Endodermal cell (in vitro differentiated cells): ENCODE measurements at regions not wholly inside any gene's neighbourhood (a gene's known extent, or its start where the extent isn't known, plus 50 kb on each side); places are given as distances from the start of the nearest gene placed in this dataset.
A peak's percentile ranks its signal among the peaks of the same experiment; 100 is the strongest.

Experiments used
- DNase-seq: peaks from one replicate; pipeline ENCODE4 v3.0.0-alpha.2; 2017
- H3K27ac ChIP-seq: 2 replicates; pipeline ENCODE4 v1.5.1; 2013; ENCODE audit warnings: mild to moderate bottlenecking, low read depth, low read length, moderate library complexity
- H3K27me3 ChIP-seq: 2 replicates; pipeline ENCODE4 v1.6.1; 2013; ENCODE audit warnings: mild to moderate bottlenecking, low read length, moderate library complexity; ENCODE audit not compliant: insufficient read depth, control insufficient read depth, poor library complexity, severe bottlenecking
- H3K36me3 ChIP-seq: 2 replicates; pipeline ENCODE4 v1.7.0; 2013; ENCODE audit warnings: mild to moderate bottlenecking, low read length, moderate library complexity; ENCODE audit not compliant: control insufficient read depth, insufficient read depth
- H3K4me1 ChIP-seq: one replicate; pipeline ENCODE4 v1.7.0; 2013; ENCODE audit warnings: low read length; ENCODE audit not compliant: control insufficient read depth, insufficient read depth
- H3K4me3 ChIP-seq: 2 replicates; pipeline ENCODE4 v1.5.1; 2013; ENCODE audit warnings: mild to moderate bottlenecking, low read length, moderate library complexity
- H3K9ac ChIP-seq: 2 replicates; pipeline ENCODE4 v1.6.1; 2013; ENCODE audit warnings: mild to moderate bottlenecking, low read length, moderate library complexity; ENCODE audit not compliant: poor library complexity, severe bottlenecking; ENCODE audit errors: extremely low read depth
- H3K9me3 ChIP-seq: 2 replicates; pipeline ENCODE4 v1.6.1; 2013; ENCODE audit warnings: mild to moderate bottlenecking, low read length, moderate library complexity; ENCODE audit not compliant: control insufficient read depth
- H3K27ac Mint-ChIP-seq: 2 replicates; pipeline ENCODE4 v1.8.0; 2020; ENCODE audit warnings: mixed read lengths
- H3K27me3 Mint-ChIP-seq: 2 replicates; pipeline ENCODE4 v1.8.0; 2021; ENCODE audit warnings: mild to moderate bottlenecking, mixed read lengths; ENCODE audit not compliant: insufficient read depth
- H3K36me3 Mint-ChIP-seq: 2 replicates; pipeline ENCODE4 v1.8.0; 2020; ENCODE audit warnings: low read depth, mixed read lengths
- H3K4me1 Mint-ChIP-seq: 2 replicates; pipeline ENCODE4 v1.8.0; 2020; ENCODE audit warnings: mixed read lengths
- H3K4me3 Mint-ChIP-seq: 2 replicates; pipeline ENCODE4 v1.8.0; 2020; ENCODE audit warnings: mild to moderate bottlenecking, moderate library complexity, mixed read lengths
- H3K9me3 Mint-ChIP-seq: 2 replicates; pipeline ENCODE4 v1.8.0; 2020; ENCODE audit warnings: mild to moderate bottlenecking, mixed read lengths
- CTCF ChIP-seq: fragments of 200-600 bp; sonication (generic); conservative IDR thresholded peaks from 2 replicates; pipeline ENCODE4 v1.5.0; 2021; ENCODE audit warnings: antibody characterized with exemption, mild to moderate bottlenecking
- WGBS, 2 experiments: methylation state at CpG; one replicate each; pipeline versions ENCODE4 v1.1.5 to v1.1.7; 2013; ENCODE audit warnings: missing lambda C conversion rate in 2 of 2, mixed read lengths in 1 of 2; ENCODE audit not compliant: insufficient coverage in 1 of 2, insufficient read length in 1 of 2; 5-methylcytosine and 5-hydroxymethylcytosine counted together

- peaks cover 7% of the 10 kb centered on the region for H3K4me1 ChIP-seq
- Mint-ChIP-seq H3K36me3 (no peaks in the 10 kb centered on the region), H3K4me1 (peaks cover 32% of the 10 kb centered on the region), H3K9me3 (peaks cover 6% of the 10 kb centered on the region), H3K4me3 (peak overlapping the region; percentile 12), H3K27me3 (no peaks in the 10 kb centered on the region), H3K27ac (peak overlapping the region; percentile 74)
- peak; percentile 57 for DNase-seq
- no peak overlapping the region for H3K27ac ChIP-seq
- no peak overlapping the region for H3K9ac ChIP-seq
- no peak for TF ChIP-seq CTCF
- H3K9me3 ChIP-seq: no peaks in the 10 kb centered on the region
- no peaks in the 10 kb centered on the region for H3K27me3 ChIP-seq
- H3K4me3 ChIP-seq: peak overlapping the region; percentile 50
- 19% methylated on average over 2 of the region's 2 CpGs; no CpG with 5 or more reads in 1 of the 2 experiments for WGBS, 2 experiments
- H3K36me3 ChIP-seq: no peaks in the 10 kb centered on the region
These were observed 1162.1 kb downstream of the SORCS3 start for GRCh38 chr10:105803206-105803605.

- H3K36me3 Mint-ChIP-seq: no peaks in the 10 kb centered on the region
- WGBS, 2 experiments: no CpG with 5 or more reads among the region's 1 CpG
- H3K27ac Mint-ChIP-seq: no peak overlapping the region
- no peak for TF ChIP-seq CTCF
- peaks cover 6% of the 10 kb centered on the region for H3K9me3 Mint-ChIP-seq
- H3K27me3 Mint-ChIP-seq: no peaks in the 10 kb centered on the region
- no peak overlapping the region for H3K27ac ChIP-seq
- no peaks in the 10 kb centered on the region for H3K36me3 ChIP-seq
- DNase-seq: no peak
- H3K4me3 ChIP-seq: no peak overlapping the region
- peaks cover 36% of the 10 kb centered on the region for H3K4me1 Mint-ChIP-seq
- H3K9me3 ChIP-seq: no peaks in the 10 kb centered on the region
- H3K9ac ChIP-seq: no peak overlapping the region
- H3K4me3 Mint-ChIP-seq: no peak overlapping the region
- H3K4me1 ChIP-seq: peaks cover 11% of the 10 kb centered on the region
- H3K27me3 ChIP-seq: no peaks in the 10 kb centered on the region
These were observed 1159.6 kb downstream of the SORCS3 start for GRCh38 chr10:105800641-105801040.

GRCh38 chr10:105798328-105798889 lies 1157.3 kb downstream of the SORCS3 start:
- H3K4me1 Mint-ChIP-seq: peaks cover 27% of the 10 kb centered on the region
- no peaks in the 10 kb centered on the region for H3K27me3 Mint-ChIP-seq
- Histone ChIP-seq H3K27me3 (no peaks in the 10 kb centered on the region), H3K9ac (no peak overlapping the region), H3K9me3 (no peaks in the 10 kb centered on the region), H3K36me3 (no peaks in the 10 kb centered on the region), H3K4me1 (peaks cover 11% of the 10 kb centered on the region), H3K4me3 (no peak overlapping the region), H3K27ac (no peak overlapping the region)
- DNase-seq: no peak
- no peaks in the 10 kb centered on the region for H3K36me3 Mint-ChIP-seq
- H3K9me3 Mint-ChIP-seq: peaks cover 6% of the 10 kb centered on the region
- no peak overlapping the region for H3K4me3 Mint-ChIP-seq
- WGBS, 2 experiments: 58 to 88% methylated on average over 3 of the region's 3 CpGs
- H3K27ac Mint-ChIP-seq: no peak overlapping the region
- TF ChIP-seq CTCF: no peak
